ENCODE measurements at regions not wholly inside any gene's neighbourhood (a gene's known extent, or its start where the extent isn't known, plus 50 kb on each side); places are given as distances from the start of the nearest gene placed in this dataset.

- ATAC-seq (ENCODE audit: poor library complexity) (no peak), DNase-seq (no peak)
- Mint-ChIP-seq H3K36me3 (ENCODE audit: low read depth) (no peaks in the 10 kb centered on the region), H3K4me1 (ENCODE audit: low read depth) (no peaks in the 10 kb centered on the region), H3K27me3 (no peaks in the 10 kb centered on the region), H3K27ac (no peak overlapping the region), H3K9me3 (peaks cover 5% of the 10 kb centered on the region), H3K4me3 (no peak overlapping the region)
- Histone ChIP-seq H3K9me3 (ENCODE audit: control insufficient read depth in 1 of 2, insufficient read depth in 1 of 2, low read length in 2 of 2) (peaks cover 0 to 3% of the 10 kb centered on the region in 2 experiments), H3K4me3 (ENCODE audit: low read length) (no peak overlapping the region), H3K27me3 (ENCODE audit: control insufficient read depth in 1 of 2, insufficient read depth in 2 of 2, low read length in 2 of 2) (no peaks in the 10 kb centered on the region), H3K36me3 (ENCODE audit: insufficient read depth, low read length) (no peaks in the 10 kb centered on the region), H3K27ac (ENCODE audit: low read depth in 1 of 2, low read length in 2 of 2) (no peak overlapping the region), H3K4me1 (ENCODE audit: insufficient read depth, low read length) (no peaks in the 10 kb centered on the region)
- ChIA-PET CTCF (no interaction called here), POLR2A (no interaction called here)
- intact Hi-C loops (cut with DNase I, micrococcal nuclease) = no loop called here
- TF ChIP-seq CTCF (IDR thresholded peaks at IDR 0.05) = no peak
Observed at GRCh38 chr5:126052120-126052519, 371.1 kb upstream of the GRAMD2B start.

- Mint-ChIP-seq H3K27me3 (no peaks in the 10 kb centered on the region), H3K4me3 (no peak overlapping the region), H3K27ac (no peak overlapping the region), H3K9me3 (peaks cover 5% of the 10 kb centered on the region), H3K36me3 (ENCODE audit: low read depth) (no peaks in the 10 kb centered on the region), H3K4me1 (ENCODE audit: low read depth) (no peaks in the 10 kb centered on the region)
- no peaks in the 10 kb centered on the region for H3K4me1 ChIP-seq (ENCODE audit: insufficient read depth, low read length)
- no peak overlapping the region for H3K27ac ChIP-seq (ENCODE audit: low read depth in 1 of 2, low read length in 2 of 2)
- ChIA-PET POLR2A (no interaction called here), CTCF (no interaction called here)
- intact Hi-C loops (cut with DNase I, micrococcal nuclease) = no loop called here
- no peak for TF ChIP-seq CTCF (IDR thresholded peaks at IDR 0.05)
- no peak overlapping the region for H3K4me3 ChIP-seq (ENCODE audit: low read length)
- ATAC-seq (ENCODE audit: poor library complexity) (no peak), DNase-seq (no peak)
- peaks cover 0 to 3% of the 10 kb centered on the region in 2 experiments for H3K9me3 ChIP-seq (ENCODE audit: control insufficient read depth in 1 of 2, insufficient read depth in 1 of 2, low read length in 2 of 2)
- H3K36me3 ChIP-seq (ENCODE audit: insufficient read depth, low read length) = no peaks in the 10 kb centered on the region
- no peaks in the 10 kb centered on the region for H3K27me3 ChIP-seq (ENCODE audit: control insufficient read depth in 1 of 2, insufficient read depth in 2 of 2, low read length in 2 of 2)
Observed at GRCh38 chr5:126052791-126053190, 370.4 kb upstream of the GRAMD2B start.

GRCh38 chr5:126053630-126054029, 369.6 kb upstream of the GRAMD2B start:
- ChIA-PET POLR2A (no interaction called here), CTCF (no interaction called here)
- H3K27ac ChIP-seq (ENCODE audit: low read depth in 1 of 2, low read length in 2 of 2) = no peak overlapping the region
- intact Hi-C loops (cut with DNase I, micrococcal nuclease) = no loop called here
- H3K4me3 ChIP-seq (ENCODE audit: low read length) = no peak overlapping the region
- H3K36me3 ChIP-seq (ENCODE audit: insufficient read depth, low read length) = no peaks in the 10 kb centered on the region
- peaks cover 5% of the 10 kb centered on the region for H3K9me3 Mint-ChIP-seq
- H3K9me3 ChIP-seq (ENCODE audit: control insufficient read depth in 1 of 2, insufficient read depth in 1 of 2, low read length in 2 of 2) = peaks cover 0 to 3% of the 10 kb centered on the region in 2 experiments
- no peak for DNase-seq
- H3K27me3 Mint-ChIP-seq = no peaks in the 10 kb centered on the region
- no peaks in the 10 kb centered on the region for H3K36me3 Mint-ChIP-seq (ENCODE audit: low read depth)
- TF ChIP-seq CTCF (IDR thresholded peaks at IDR 0.05) = no peak
- no peak overlapping the region for H3K27ac Mint-ChIP-seq
- no peaks in the 10 kb centered on the region for H3K27me3 ChIP-seq (ENCODE audit: control insufficient read depth in 1 of 2, insufficient read depth in 2 of 2, low read length in 2 of 2)
- H3K4me3 Mint-ChIP-seq = no peak overlapping the region
- ATAC-seq (ENCODE audit: poor library complexity) = no peak
- H3K4me1 Mint-ChIP-seq (ENCODE audit: low read depth) = no peaks in the 10 kb centered on the region
- no peaks in the 10 kb centered on the region for H3K4me1 ChIP-seq (ENCODE audit: insufficient read depth, low read length)

Data from CD4-positive, alpha-beta T cell (primary cell).